ENCODE measurements at regions not wholly inside any gene's neighbourhood (a gene's known extent, or its start where the extent isn't known, plus 50 kb on each side); places are given as distances from the start of the nearest gene placed in this dataset.

GRCh38 chr6:128727500-128727899 lies 155.4 kb upstream of the LAMA2 start:
- TF ChIP-seq, protein P1, sequence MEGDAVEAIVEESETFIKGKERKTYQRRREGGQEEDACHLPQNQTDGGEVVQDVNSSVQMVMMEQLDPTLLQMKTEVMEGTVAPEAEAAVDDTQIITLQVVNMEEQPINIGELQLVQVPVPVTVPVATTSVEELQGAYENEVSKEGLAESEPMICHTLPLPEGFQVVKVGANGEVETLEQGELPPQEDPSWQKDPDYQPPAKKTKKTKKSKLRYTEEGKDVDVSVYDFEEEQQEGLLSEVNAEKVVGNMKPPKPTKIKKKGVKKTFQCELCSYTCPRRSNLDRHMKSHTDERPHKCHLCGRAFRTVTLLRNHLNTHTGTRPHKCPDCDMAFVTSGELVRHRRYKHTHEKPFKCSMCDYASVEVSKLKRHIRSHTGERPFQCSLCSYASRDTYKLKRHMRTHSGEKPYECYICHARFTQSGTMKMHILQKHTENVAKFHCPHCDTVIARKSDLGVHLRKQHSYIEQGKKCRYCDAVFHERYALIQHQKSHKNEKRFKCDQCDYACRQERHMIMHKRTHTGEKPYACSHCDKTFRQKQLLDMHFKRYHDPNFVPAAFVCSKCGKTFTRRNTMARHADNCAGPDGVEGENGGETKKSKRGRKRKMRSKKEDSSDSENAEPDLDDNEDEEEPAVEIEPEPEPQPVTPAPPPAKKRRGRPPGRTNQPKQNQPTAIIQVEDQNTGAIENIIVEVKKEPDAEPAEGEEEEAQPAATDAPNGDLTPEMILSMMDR (IDR thresholded peaks at IDR 0.05), result no peak
- TF ChIP-seq POLR2AphosphoS5 (IDR thresholded peaks at IDR 0.05; ENCODE audit: insufficient read depth in 1 of 2, low read depth in 1 of 2), result no peak

All from vagina (tissue), 2 donors.